NCI-H526 (cell line): ENCODE measurements at regions not wholly inside any gene's neighbourhood (a gene's known extent, or its start where the extent isn't known, plus 50 kb on each side); places are given as distances from the start of the nearest gene placed in this dataset.
"Not testable (repeated sequence)": the region's sequence is repeated elsewhere in the genome, so short reads cannot be mapped to it uniquely, and the experiment has no call there.

Experiments
- DNase-seq, 2 experiments: peaks; one replicate each; lab custom pipeline; 2025; lab: John Stamatoyannopoulos, UW

- no peak for DNase-seq
Measured at GRCh38 chr11:34001557-34002064, 49.9 kb upstream of the CAPRIN1 start.

GRCh38 chr11:33999393-33999792, 52.1 kb upstream of the CAPRIN1 start:
- no peak for DNase-seq

GRCh38 chr11:33997584-33998251, 53.8 kb upstream of the CAPRIN1 start:
- DNase-seq: peak; percentile 83 to 84

GRCh38 chr11:33996498-33997454, 54.8 kb upstream of the CAPRIN1 start:
- peak; percentile 84 to 95 for DNase-seq

- DNase-seq: no peak
Measured at GRCh38 chr11:33994937-33995336, 56.6 kb upstream of the CAPRIN1 start.

- not testable (repeated sequence) for DNase-seq
Measured at GRCh38 chr11:33991136-33991535, 60.4 kb upstream of the CAPRIN1 start.

GRCh38 chr11:33990131-33990530, 61.4 kb upstream of the CAPRIN1 start:
- not testable (repeated sequence) for DNase-seq

- no peak for DNase-seq
Measured at GRCh38 chr11:33989461-33989860, 62.1 kb upstream of the CAPRIN1 start.

- DNase-seq: no peak
Measured at GRCh38 chr11:33988586-33989370, 62.8 kb upstream of the CAPRIN1 start.

GRCh38 chr11:33987975-33988580, 63.5 kb upstream of the CAPRIN1 start:
- peak; percentile 82 to 96 for DNase-seq

GRCh38 chr11:33987545-33987944, 64.0 kb upstream of the CAPRIN1 start:
- DNase-seq: no peak

- not testable (repeated sequence) for DNase-seq
Measured at GRCh38 chr11:33986597-33987501, 64.7 kb upstream of the CAPRIN1 start.

GRCh38 chr11:33984682-33985389, 66.7 kb upstream of the CAPRIN1 start:
- no peak for DNase-seq

GRCh38 chr11:33982661-33983060, 68.9 kb upstream of the CAPRIN1 start:
- DNase-seq: no peak

GRCh38 chr11:33980897-33981296, 70.6 kb upstream of the CAPRIN1 start:
- no peak for DNase-seq

- DNase-seq: no peak
Measured at GRCh38 chr11:33978376-33978775, 73.2 kb upstream of the CAPRIN1 start.

GRCh38 chr11:33977676-33978075, 73.9 kb upstream of the CAPRIN1 start:
- DNase-seq: no peak

- DNase-seq: no peak
Measured at GRCh38 chr11:33976495-33977199, 74.9 kb upstream of the CAPRIN1 start.

GRCh38 chr11:33974804-33975203, 76.7 kb upstream of the CAPRIN1 start:
- DNase-seq: no peak
